RWPE2 (cell line): ENCODE measurements at regions not wholly inside any gene's neighbourhood (a gene's known extent, or its start where the extent isn't known, plus 50 kb on each side); places are given as distances from the start of the nearest gene placed in this dataset.
A peak's percentile ranks its signal among the peaks of the same experiment; 100 is the strongest.
"Not testable (repeated sequence)": the region's sequence is repeated elsewhere in the genome, so short reads cannot be mapped to it uniquely, and the experiment has no call there.

ENCODE experiments used
- ATAC-seq: fragments of 200-7000 bp; cut with Tn5 transposase; 3 replicates; pipeline ENCODE4 v1.9.1; 2021; ENCODE audit warnings: low read depth
- DNase-seq: peaks from one replicate; pipeline ENCODE4 v3.0.0-alpha.2; 2020; ENCODE audit warnings: low spot score
- H3K27ac ChIP-seq: fragments of 450-650 bp; 2 replicates; pipeline ENCODE4 v1.5.1; 2017; ENCODE audit warnings: mild to moderate bottlenecking; ENCODE audit not compliant: poor library complexity, severe bottlenecking
- H3K27me3 ChIP-seq: fragments of 250-450 bp; sonication (Bioruptor Pico); 2 replicates; pipeline ENCODE4 v1.5.1; 2021; ENCODE audit warnings: mild to moderate bottlenecking, moderate library complexity; ENCODE audit not compliant: insufficient read depth, poor library complexity, severe bottlenecking
- H3K36me3 ChIP-seq: fragments of 250-450 bp; sonication (Bioruptor Pico); 2 replicates; pipeline ENCODE4 v1.5.1; 2020; ENCODE audit warnings: low read depth, mild to moderate bottlenecking, moderate library complexity
- H3K4me1 ChIP-seq: fragments of 250-450 bp; sonication (Bioruptor Pico); 2 replicates; pipeline ENCODE4 v1.5.1; 2021; ENCODE audit warnings: mild to moderate bottlenecking, moderate library complexity; ENCODE audit not compliant: insufficient read depth, poor library complexity, severe bottlenecking
- H3K4me3 ChIP-seq: fragments of 250-450 bp; sonication (Bioruptor Pico); 2 replicates; pipeline ENCODE4 v1.5.1; 2021; ENCODE audit warnings: mild to moderate bottlenecking, moderate library complexity; ENCODE audit not compliant: severe bottlenecking
- H3K9me3 ChIP-seq: fragments of 250-450 bp; sonication (Bioruptor Pico); 2 replicates; pipeline ENCODE4 v1.5.1; 2021; ENCODE audit warnings: mild to moderate bottlenecking, moderate library complexity; ENCODE audit not compliant: severe bottlenecking
- CTCF ChIP-seq: fragments of 450-650 bp; IDR thresholded peaks from one replicate; pipeline ENCODE4 v1.5.1; 2017; ENCODE audit warnings: mild to moderate bottlenecking, moderate library complexity; ENCODE audit not compliant: poor library complexity, severe bottlenecking

GRCh38 chr4:57351731-57352130 is 241.5 kb upstream of the IGFBP7 start:
- Histone ChIP-seq H3K36me3 (no peaks in the 10 kb centered on the region), H3K27me3 (no peaks in the 10 kb centered on the region), H3K27ac (no peak overlapping the region), H3K4me1 (no peaks in the 10 kb centered on the region), H3K4me3 (no peak overlapping the region), H3K9me3 (no peaks in the 10 kb centered on the region)
- DNase-seq (no peak), ATAC-seq (no peak)
- TF ChIP-seq CTCF: no peak

GRCh38 chr4:57344296-57344695 is 234.1 kb upstream of the IGFBP7 start:
- Histone ChIP-seq H3K4me1 (no peaks in the 10 kb centered on the region), H3K36me3 (no peaks in the 10 kb centered on the region), H3K27ac (no peak overlapping the region), H3K9me3 (no peaks in the 10 kb centered on the region), H3K27me3 (no peaks in the 10 kb centered on the region), H3K4me3 (no peak overlapping the region)
- no peak for TF ChIP-seq CTCF
- no peak for DNase-seq
- ATAC-seq: no peak

- no peak for TF ChIP-seq CTCF
- peak; percentile 42; the same call in 1 of the 3 replicates for ATAC-seq
- Histone ChIP-seq H3K4me3 (no peak overlapping the region), H3K9me3 (no peaks in the 10 kb centered on the region), H3K27me3 (no peaks in the 10 kb centered on the region), H3K36me3 (no peaks in the 10 kb centered on the region), H3K27ac (no peak overlapping the region), H3K4me1 (no peaks in the 10 kb centered on the region)
- no peak for DNase-seq
These were observed 232.2 kb upstream of the IGFBP7 start for GRCh38 chr4:57342411-57342810.

- not testable (repeated sequence) for H3K27me3 ChIP-seq, H3K4me3 ChIP-seq, H3K4me1 ChIP-seq, H3K36me3 ChIP-seq, H3K27ac ChIP-seq, DNase-seq, ATAC-seq, H3K9me3 ChIP-seq
These were observed 228.7 kb upstream of the IGFBP7 start for GRCh38 chr4:57338861-57339260.

GRCh38 chr4:57333684-57334083 is 223.5 kb upstream of the IGFBP7 start:
- no peak overlapping the region for H3K4me3 ChIP-seq
- H3K36me3 ChIP-seq: no peaks in the 10 kb centered on the region
- no peak for ATAC-seq
- H3K27ac ChIP-seq: no peak overlapping the region
- no peaks in the 10 kb centered on the region for H3K27me3 ChIP-seq
- no peaks in the 10 kb centered on the region for H3K9me3 ChIP-seq
- TF ChIP-seq CTCF: no peak
- no peak for DNase-seq
- no peaks in the 10 kb centered on the region for H3K4me1 ChIP-seq
